ENCODE measurements at regions not wholly inside any gene's neighbourhood (a gene's known extent, or its start where the extent isn't known, plus 50 kb on each side); places are given as distances from the start of the nearest gene placed in this dataset.

DNA sequence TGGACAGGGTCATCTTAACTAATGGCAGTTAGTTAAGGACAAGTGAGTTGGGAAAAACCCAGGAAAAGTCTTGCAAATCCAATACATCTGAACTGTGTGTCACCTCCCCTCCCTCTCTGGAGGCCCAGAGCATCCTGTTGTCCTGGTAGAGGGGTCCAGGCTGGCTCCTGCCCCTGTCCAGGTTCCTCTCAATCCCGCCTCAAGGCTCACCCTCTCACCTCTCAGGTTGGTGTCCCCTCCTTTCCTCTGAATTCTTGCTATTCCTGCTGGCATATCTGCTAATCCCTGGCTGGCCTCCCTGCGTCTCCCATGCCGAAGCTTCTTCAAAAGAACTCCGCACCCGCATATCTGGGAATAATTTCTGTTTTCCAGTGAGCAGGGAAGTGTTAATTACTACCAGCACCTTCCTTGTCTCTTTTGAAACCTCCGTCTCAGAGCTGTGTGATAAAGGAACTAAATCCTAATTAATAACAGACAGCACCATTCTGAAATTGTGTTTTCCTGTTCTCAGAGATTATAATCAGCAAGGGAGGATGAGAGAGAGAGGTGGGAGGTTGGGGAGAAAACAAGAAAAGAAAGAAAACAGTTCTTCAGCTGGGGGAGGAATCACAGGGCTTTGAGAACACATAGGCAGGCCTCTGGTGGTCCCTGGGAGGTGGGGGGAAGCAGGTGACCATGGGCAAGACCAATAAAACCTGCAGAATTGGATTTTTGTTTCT, 568.0 kb downstream of the PTPRU start:
- Histone ChIP-seq H3K9ac (ENCODE audit: insufficient read depth, low read depth, low read length) (no peak overlapping the region), H2AFZ (ENCODE audit: low read length) (no peak overlapping the region), H3K9me3 (ENCODE audit: low read length) (no peaks in the 10 kb centered on the region), H3K4me1 (ENCODE audit: insufficient read depth, low read length) (no peaks in the 10 kb centered on the region), H4K20me1 (ENCODE audit: insufficient read depth, low read length) (no peaks in the 10 kb centered on the region), H3K27ac (ENCODE audit: extremely low read length, insufficient read depth, low read length) (no peak overlapping the region), H3K27me3 (ENCODE audit: control insufficient read depth in 1 of 2, insufficient read depth in 2 of 2, low read length in 2 of 2) (peaks cover 2 to 28% of the 10 kb centered on the region in 2 experiments; a peak in 4 of 5 replicates), H3K4me2 (ENCODE audit: low read depth, low read length) (no peak overlapping the region), H3K79me2 (ENCODE audit: insufficient read depth, low read length) (no peaks in the 10 kb centered on the region), H3K4me3 (replicated peaks in 1 of 3; ENCODE audit: insufficient read depth in 1 of 3, low read depth in 2 of 3, low read length in 3 of 3) (no peak overlapping the region), H3K36me3 (replicated peaks in 1 of 2; ENCODE audit: control insufficient read depth in 1 of 2, insufficient read depth in 2 of 2, low read length in 2 of 2) (no peaks in the 10 kb centered on the region)
- ChIA-PET POLR2A (no interaction called here), CTCF (ENCODE audit: low intra/inter-chr PET ratio, low total read pairs) (no interaction called here)
- DNase-seq (ENCODE audit: low spot score) (no peak), ATAC-seq (no peak), FAIRE-seq (no peak)
- in situ Hi-C loops (cut with HindIII; ENCODE audit: extremely low pct_ligation_motif_present, low pct_unique_long_range_greater_than_20kb) (no loop called here), intact Hi-C loops (cut with micrococcal nuclease; ENCODE audit: unreplicated experiment) (no loop called here)
- no TSS peak for BruUV-seq (replicated peaks)
- TF ChIP-seq, protein P1, sequence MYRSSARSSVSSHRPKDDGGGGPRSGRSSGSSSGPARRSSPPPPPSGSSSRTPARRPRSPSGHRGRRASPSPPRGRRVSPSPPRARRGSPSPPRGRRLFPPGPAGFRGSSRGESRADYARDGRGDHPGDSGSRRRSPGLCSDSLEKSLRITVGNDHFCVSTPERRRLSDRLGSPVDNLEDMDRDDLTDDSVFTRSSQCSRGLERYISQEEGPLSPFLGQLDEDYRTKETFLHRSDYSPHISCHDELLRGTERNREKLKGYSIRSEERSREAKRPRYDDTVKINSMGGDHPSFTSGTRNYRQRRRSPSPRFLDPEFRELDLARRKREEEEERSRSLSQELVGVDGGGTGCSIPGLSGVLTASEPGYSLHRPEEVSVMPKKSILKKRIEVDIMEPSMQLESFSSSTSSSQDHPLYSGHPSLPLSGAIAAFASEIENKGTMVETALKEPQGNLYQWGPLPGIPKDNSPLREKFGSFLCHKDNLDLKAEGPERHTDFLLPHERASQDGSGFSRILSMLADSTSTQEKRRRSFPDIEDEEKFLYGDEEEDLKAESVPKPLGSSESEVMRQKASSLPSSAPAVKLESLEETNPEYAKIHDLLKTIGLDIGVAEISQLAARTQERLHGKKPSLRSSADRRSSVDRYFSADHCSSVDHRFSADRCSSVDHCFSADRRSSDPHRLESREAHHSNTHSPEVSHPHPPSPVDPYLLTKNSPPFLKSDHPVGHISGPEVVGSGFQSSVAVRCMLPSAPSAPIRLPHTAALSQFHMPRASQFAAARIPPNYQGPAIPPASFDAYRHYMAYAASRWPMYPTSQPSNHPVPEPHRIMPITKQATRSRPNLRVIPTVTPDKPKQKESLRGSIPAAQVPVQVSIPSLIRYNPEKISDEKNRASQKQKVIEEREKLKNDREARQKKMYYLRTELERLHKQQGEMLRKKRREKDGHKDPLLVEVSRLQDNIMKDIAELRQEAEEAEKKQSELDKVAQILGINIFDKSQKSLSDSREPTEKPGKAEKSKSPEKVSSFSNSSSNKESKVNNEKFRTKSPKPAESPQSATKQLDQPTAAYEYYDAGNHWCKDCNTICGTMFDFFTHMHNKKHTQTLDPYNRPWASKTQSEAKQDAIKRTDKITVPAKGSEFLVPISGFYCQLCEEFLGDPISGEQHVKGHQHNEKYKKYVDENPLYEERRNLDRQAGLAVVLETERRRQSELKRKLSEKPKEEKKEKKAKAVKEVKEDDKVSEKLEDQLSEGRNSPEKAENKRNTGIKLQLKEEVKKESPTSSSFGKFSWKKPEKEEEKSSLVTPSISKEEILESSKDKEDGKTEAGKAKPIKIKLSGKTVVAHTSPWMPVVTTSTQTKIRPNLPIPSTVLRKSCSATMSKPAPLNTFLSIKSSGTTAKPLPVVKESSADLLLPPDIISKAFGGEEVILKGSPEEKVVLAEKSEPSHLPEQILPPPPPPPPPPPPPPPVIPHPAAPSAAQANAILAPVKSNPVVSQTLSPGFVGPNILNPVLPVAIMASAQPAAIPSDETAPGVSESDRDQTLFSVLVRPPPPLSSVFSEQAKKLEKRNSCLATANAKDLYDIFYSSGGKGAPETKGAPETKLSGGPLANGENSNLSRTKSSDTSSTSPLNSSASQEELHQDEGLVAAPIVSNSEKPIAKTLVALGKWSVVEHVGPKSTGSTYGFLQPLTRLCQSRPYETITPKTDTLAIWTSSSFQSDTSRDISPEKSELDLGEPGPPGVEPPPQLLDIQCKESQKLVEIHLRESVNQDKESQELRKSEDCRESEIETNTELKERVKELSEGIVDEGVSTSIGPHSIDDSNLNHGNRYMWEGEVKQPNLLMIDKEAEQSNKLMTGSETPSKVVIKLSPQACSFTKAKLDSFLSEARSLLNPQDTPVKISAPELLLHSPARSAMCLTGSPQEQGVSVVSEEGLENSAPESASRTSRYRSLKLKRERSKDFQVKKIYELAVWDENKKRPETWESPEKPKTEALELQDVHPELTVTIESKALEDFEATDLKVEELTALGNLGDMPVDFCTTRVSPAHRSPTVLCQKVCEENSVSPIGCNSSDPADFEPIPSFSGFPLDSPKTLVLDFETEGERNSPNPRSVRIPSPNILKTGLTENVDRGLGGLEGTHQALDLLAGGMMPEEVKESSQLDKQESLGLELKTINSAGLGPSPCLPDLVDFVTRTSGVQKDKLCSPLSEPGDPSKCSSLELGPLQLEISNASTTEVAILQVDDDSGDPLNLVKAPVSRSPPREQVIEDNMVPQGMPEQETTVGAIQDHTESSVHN (CRISPR knock-in tag; IDR thresholded peaks at IDR 0.05): no peak
- WGBS (ENCODE audit: low lambda C conversion rate): 26% methylated on average over 6 of the region's 6 CpGs
